Right cardiac atrium (tissue), 5 donors: ENCODE measurements at regions not wholly inside any gene's neighbourhood (a gene's known extent, or its start where the extent isn't known, plus 50 kb on each side); places are given as distances from the start of the nearest gene placed in this dataset.

Source experiments
- ATAC-seq, 2 donors: fragments of 200-7000 bp; cut with Tn5 transposase; one replicate each; pipeline versions ENCODE4 v1.8.0 to v1.9.1; 2020; ENCODE audit warnings: moderate library complexity in 2 of 2, mild to moderate bottlenecking in 1 of 2
- DNase-seq, 3 donors: peaks; one replicate each; pipeline ENCODE4 v3.0.0-alpha.2; 2020
- H3K27ac ChIP-seq: one replicate; pipeline ENCODE4 v1.5.1; 2013; ENCODE audit warnings: mild to moderate bottlenecking, low read length, control low read depth, moderate library complexity
- H3K27me3 ChIP-seq: one replicate; pipeline ENCODE4 v1.6.1; 2013; ENCODE audit not compliant: control insufficient read depth, insufficient read depth
- H3K4me1 ChIP-seq: one replicate; pipeline ENCODE4 v1.6.1; 2013; ENCODE audit warnings: low read length; ENCODE audit not compliant: control insufficient read depth, insufficient read depth
- H3K4me3 ChIP-seq: one replicate; pipeline ENCODE4 v1.5.1; 2013; ENCODE audit warnings: low read length, control low read depth
- H3K9me3 ChIP-seq: one replicate; pipeline ENCODE4 v1.6.1; 2013; ENCODE audit warnings: low read length; ENCODE audit not compliant: control insufficient read depth
- WGBS: extraction: QIAGEN DNeasy Blood & Tissue Kit; methylation state at CpG from one replicate; pipeline ENCODE4 v1.1.7; 2013; 5-methylcytosine and 5-hydroxymethylcytosine counted together
- intact Hi-C, 4 donors: fragments of 100-400 bp; cut with DNase I; formaldehyde crosslinking; loops; one replicate each; pipeline versions ENCODE4 v1.11.0 to v1.14.0; 2022 to 2023
- donor health status: healthy with polysubstance abuse.
- donor health status: DM: no; HTN: yes; CAD: no.
- donor health status: DM: no; HTN: no; CAD: no.
- donor health status: DM: no; HTN: yes; CAD: no; lungs with severe emphysema.
- donor health status: DM: yes; HTN: yes; CAD: no.

- 86% methylated on average over 8 of the region's 8 CpGs for WGBS
- no peaks in the 10 kb centered on the region for H3K27me3 ChIP-seq
- intact Hi-C loops, result no loop called here
- no peak overlapping the region for H3K4me3 ChIP-seq
- no peak overlapping the region for H3K27ac ChIP-seq
- no peak for ATAC-seq
- no peaks in the 10 kb centered on the region for H3K9me3 ChIP-seq
- H3K4me1 ChIP-seq, result no peaks in the 10 kb centered on the region
- DNase-seq, result no peak
Observed at GRCh38 chr21:26761174-26761915, 83.9 kb downstream of the ADAMTS1 start.

GRCh38 chr21:26759731-26760130, 85.5 kb downstream of the ADAMTS1 start:
- no peak for ATAC-seq
- H3K4me3 ChIP-seq, result no peak overlapping the region
- no peaks in the 10 kb centered on the region for H3K27me3 ChIP-seq
- no peak for DNase-seq
- intact Hi-C loops, result no loop called here
- WGBS, result 74% methylated on average over 2 of the region's 2 CpGs
- no peaks in the 10 kb centered on the region for H3K9me3 ChIP-seq
- no peaks in the 10 kb centered on the region for H3K4me1 ChIP-seq
- no peak overlapping the region for H3K27ac ChIP-seq

GRCh38 chr21:26758083-26758880, 86.9 kb downstream of the ADAMTS1 start:
- 73% methylated on average over 3 of the region's 3 CpGs for WGBS
- Histone ChIP-seq H3K4me1 (no peaks in the 10 kb centered on the region), H3K27ac (no peak overlapping the region), H3K9me3 (no peaks in the 10 kb centered on the region), H3K27me3 (no peaks in the 10 kb centered on the region), H3K4me3 (no peak overlapping the region)
- DNase-seq (no peak), ATAC-seq (no peak)
- intact Hi-C loops, result no loop called here

GRCh38 chr21:26756491-26757159, 88.6 kb downstream of the ADAMTS1 start:
- no peaks in the 10 kb centered on the region for H3K9me3 ChIP-seq
- H3K4me3 ChIP-seq, result no peak overlapping the region
- WGBS, result 69% methylated on average over 3 of the region's 3 CpGs
- H3K4me1 ChIP-seq, result no peaks in the 10 kb centered on the region
- ATAC-seq, result no peak
- intact Hi-C loops, result no loop called here
- no peak overlapping the region for H3K27ac ChIP-seq
- no peaks in the 10 kb centered on the region for H3K27me3 ChIP-seq
- no peak for DNase-seq

GRCh38 chr21:26754853-26755252, 90.4 kb downstream of the ADAMTS1 start:
- no peak overlapping the region for H3K4me3 ChIP-seq
- H3K27me3 ChIP-seq, result no peaks in the 10 kb centered on the region
- WGBS, result 80% methylated on average over 2 of the region's 2 CpGs
- DNase-seq (no peak), ATAC-seq (no peak)
- no peak overlapping the region for H3K27ac ChIP-seq
- intact Hi-C loops, result no loop called here
- H3K4me1 ChIP-seq, result no peaks in the 10 kb centered on the region
- H3K9me3 ChIP-seq, result no peaks in the 10 kb centered on the region

GRCh38 chr21:26753822-26754221, 91.4 kb downstream of the ADAMTS1 start:
- intact Hi-C loops, result no loop called here
- 90% methylated on average over 4 of the region's 4 CpGs for WGBS
- no peak for ATAC-seq
- H3K27me3 ChIP-seq, result no peaks in the 10 kb centered on the region
- no peaks in the 10 kb centered on the region for H3K9me3 ChIP-seq
- no peak overlapping the region for H3K27ac ChIP-seq
- DNase-seq, result no peak
- H3K4me3 ChIP-seq, result no peak overlapping the region
- H3K4me1 ChIP-seq, result no peaks in the 10 kb centered on the region

GRCh38 chr21:26752849-26753248, 92.4 kb downstream of the ADAMTS1 start:
- intact Hi-C loops, result no loop called here
- no peak overlapping the region for H3K4me3 ChIP-seq
- H3K27ac ChIP-seq, result no peak overlapping the region
- no peaks in the 10 kb centered on the region for H3K4me1 ChIP-seq
- DNase-seq (no peak), ATAC-seq (no peak)
- no peaks in the 10 kb centered on the region for H3K27me3 ChIP-seq
- 74% methylated on average over 2 of the region's 2 CpGs for WGBS
- no peaks in the 10 kb centered on the region for H3K9me3 ChIP-seq

GRCh38 chr21:26751305-26751704, 93.9 kb downstream of the ADAMTS1 start:
- ATAC-seq (no peak), DNase-seq (no peak)
- H3K4me1 ChIP-seq, result no peaks in the 10 kb centered on the region
- intact Hi-C loops, result no loop called here
- no peak overlapping the region for H3K4me3 ChIP-seq
- 78% methylated on average over 4 of the region's 4 CpGs for WGBS
- H3K27me3 ChIP-seq, result no peaks in the 10 kb centered on the region
- no peaks in the 10 kb centered on the region for H3K9me3 ChIP-seq
- H3K27ac ChIP-seq, result no peak overlapping the region

GRCh38 chr21:26748066-26748465, 97.1 kb downstream of the ADAMTS1 start:
- ATAC-seq, result no peak
- no peak for DNase-seq
- no peaks in the 10 kb centered on the region for H3K9me3 ChIP-seq
- peaks cover 3% of the 10 kb centered on the region for H3K4me1 ChIP-seq
- 67% methylated on average over 5 of the region's 5 CpGs for WGBS
- H3K27me3 ChIP-seq, result no peaks in the 10 kb centered on the region
- H3K4me3 ChIP-seq, result no peak overlapping the region
- H3K27ac ChIP-seq, result no peak overlapping the region
- intact Hi-C loops, result no loop called here

- no peaks in the 10 kb centered on the region for H3K27me3 ChIP-seq
- no peaks in the 10 kb centered on the region for H3K9me3 ChIP-seq
- ATAC-seq (no peak), DNase-seq (no peak)
- peaks cover 3% of the 10 kb centered on the region for H3K4me1 ChIP-seq
- H3K4me3 ChIP-seq, result no peak overlapping the region
- WGBS, result 80% methylated on average over 2 of the region's 2 CpGs
- intact Hi-C loops, result no loop called here
- H3K27ac ChIP-seq, result no peak overlapping the region
Observed at GRCh38 chr21:26747216-26747615, 98.0 kb downstream of the ADAMTS1 start.

GRCh38 chr21:26743524-26743923, 101.7 kb downstream of the ADAMTS1 start:
- intact Hi-C loops, result no loop called here
- ATAC-seq (peak in 1 of 2 donors; percentile 55), DNase-seq (no peak)
- peaks cover 3% of the 10 kb centered on the region for H3K4me1 ChIP-seq
- no peak overlapping the region for H3K27ac ChIP-seq
- H3K27me3 ChIP-seq, result no peaks in the 10 kb centered on the region
- no peak overlapping the region for H3K4me3 ChIP-seq
- 67% methylated on average over 2 of the region's 2 CpGs for WGBS
- no peaks in the 10 kb centered on the region for H3K9me3 ChIP-seq
